ENCODE measurements at regions not wholly inside any gene's neighbourhood (a gene's known extent, or its start where the extent isn't known, plus 50 kb on each side); places are given as distances from the start of the nearest gene placed in this dataset.

GRCh38 chr3:191076903-191077552 lies 122.0 kb upstream of the OSTN start:
- Histone ChIP-seq H3K27ac (ENCODE audit: low read length in 2 of 2) (no peak overlapping the region), H3K4me2 (replicated peaks; ENCODE audit: low read depth, low read length, poor library complexity, severe bottlenecking) (no peak overlapping the region), H3K4me3 (ENCODE audit: control extremely low read depth in 1 of 5, extremely low read depth in 1 of 5, insufficient read depth in 1 of 5, low read depth in 2 of 5, low read length in 4 of 5) (no peak overlapping the region), H2AFZ (ENCODE audit: insufficient read depth, low read depth, low read length, poor library complexity, severe bottlenecking) (no peak overlapping the region), H4K20me1 (ENCODE audit: control insufficient read depth, insufficient read depth, low read length, poor library complexity, severe bottlenecking) (no peaks in the 10 kb centered on the region), H3K36me3 (replicated peaks in 1 of 2; ENCODE audit: control extremely low read depth in 1 of 2, control insufficient read depth in 1 of 2, extremely low read depth in 1 of 2, insufficient read depth in 2 of 2, low read length in 1 of 2) (no peaks in the 10 kb centered on the region), H3K9me3 (ENCODE audit: control extremely low read depth in 1 of 3, control insufficient read depth in 2 of 3, insufficient read depth in 1 of 3, low read length in 2 of 3) (peaks cover 2 to 14% (median 6%) of the 10 kb centered on the region in 3 donors), H3K27me3 (replicated peaks in 1 of 4; ENCODE audit: control extremely low read depth in 1 of 4, control insufficient read depth in 3 of 4, insufficient read depth in 4 of 4, low read length in 3 of 4) (peaks cover 0 to 5% (median 0%) of the 10 kb centered on the region in 4 experiments), H3K4me1 (ENCODE audit: control insufficient read depth in 2 of 2, insufficient read depth in 2 of 2, low read length in 2 of 2) (no peaks in the 10 kb centered on the region), H3K79me2 (ENCODE audit: control insufficient read depth, insufficient read depth, low read length) (no peaks in the 10 kb centered on the region), H3K9ac (ENCODE audit: low read length) (no peak overlapping the region)
- DNase-seq: no peak
- ATAC-seq (ENCODE audit: low read depth): no peak
- H3K27ac Mint-ChIP-seq: no peak overlapping the region
- peaks cover 12% of the 10 kb centered on the region for H3K27me3 Mint-ChIP-seq
- H3K4me3 Mint-ChIP-seq: no peak overlapping the region
- TF ChIP-seq EZH2 (IDR thresholded peaks at IDR 0.05; ENCODE audit: borderline replicate concordance, insufficient read depth, low read depth, low read length, poor library complexity, severe bottlenecking) (no peak), CTCF (IDR thresholded peaks at IDR 0.05) (no peak)
- ChIA-PET POLR2A (no interaction called here), CTCF (no interaction called here)
- WGBS (ENCODE audit: insufficient coverage): 63% methylated on average over 1 of the region's 2 CpGs
- H3K9me3 Mint-ChIP-seq (ENCODE audit: insufficient read depth): peaks cover 4% of the 10 kb centered on the region
- intact Hi-C loops (cut with micrococcal nuclease): no loop called here
- no peaks in the 10 kb centered on the region for H3K4me1 Mint-ChIP-seq

DNA sequence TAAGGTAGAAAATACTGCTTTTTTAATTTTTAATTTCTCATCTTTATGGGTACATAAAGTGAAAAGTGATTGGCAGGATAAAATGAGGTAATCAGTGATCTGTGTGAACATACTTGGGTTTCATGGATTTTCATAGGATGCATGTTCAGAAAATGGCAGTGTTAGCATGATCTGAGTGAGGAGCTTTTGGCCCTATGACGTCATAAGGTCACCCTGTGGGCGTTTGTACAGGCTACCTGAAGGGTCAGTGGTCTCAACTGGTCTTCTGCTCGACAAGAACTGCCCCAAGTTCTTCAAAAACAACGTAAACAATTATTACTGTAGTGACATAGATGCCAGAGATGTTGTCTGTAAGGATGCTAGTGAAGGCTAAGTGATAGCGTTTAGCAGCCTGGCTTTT lies 124.5 kb upstream of the OSTN start:
- intact Hi-C loops (cut with micrococcal nuclease): no loop called here
- no peaks in the 10 kb centered on the region for H3K4me1 Mint-ChIP-seq
- DNase-seq (no peak), ATAC-seq (ENCODE audit: low read depth) (no peak)
- Histone ChIP-seq H3K36me3 (replicated peaks in 1 of 2; ENCODE audit: control extremely low read depth in 1 of 2, control insufficient read depth in 1 of 2, extremely low read depth in 1 of 2, insufficient read depth in 2 of 2, low read length in 1 of 2) (no peaks in the 10 kb centered on the region), H3K4me3 (ENCODE audit: control extremely low read depth in 1 of 5, extremely low read depth in 1 of 5, insufficient read depth in 1 of 5, low read depth in 2 of 5, low read length in 4 of 5) (no peak overlapping the region), H4K20me1 (ENCODE audit: control insufficient read depth, insufficient read depth, low read length, poor library complexity, severe bottlenecking) (no peaks in the 10 kb centered on the region), H2AFZ (ENCODE audit: insufficient read depth, low read depth, low read length, poor library complexity, severe bottlenecking) (no peak overlapping the region), H3K9me3 (ENCODE audit: control extremely low read depth in 1 of 3, control insufficient read depth in 2 of 3, insufficient read depth in 1 of 3, low read length in 2 of 3) (peaks cover 2 to 14% (median 6%) of the 10 kb centered on the region in 3 donors), H3K27me3 (replicated peaks in 1 of 4; ENCODE audit: control extremely low read depth in 1 of 4, control insufficient read depth in 3 of 4, insufficient read depth in 4 of 4, low read length in 3 of 4) (peaks cover 0 to 5% (median 0%) of the 10 kb centered on the region in 4 experiments), H3K4me2 (replicated peaks; ENCODE audit: low read depth, low read length, poor library complexity, severe bottlenecking) (no peak overlapping the region), H3K4me1 (ENCODE audit: control insufficient read depth in 2 of 2, insufficient read depth in 2 of 2, low read length in 2 of 2) (no peaks in the 10 kb centered on the region), H3K79me2 (ENCODE audit: control insufficient read depth, insufficient read depth, low read length) (no peaks in the 10 kb centered on the region), H3K9ac (ENCODE audit: low read length) (no peak overlapping the region), H3K27ac (ENCODE audit: low read length in 2 of 2) (no peak overlapping the region)
- H3K9me3 Mint-ChIP-seq (ENCODE audit: insufficient read depth): no peaks in the 10 kb centered on the region
- no peak overlapping the region for H3K4me3 Mint-ChIP-seq
- WGBS (ENCODE audit: insufficient coverage): 38% methylated on average over 2 of the region's 5 CpGs
- H3K27ac Mint-ChIP-seq: no peak overlapping the region
- H3K27me3 Mint-ChIP-seq: peaks cover 16% of the 10 kb centered on the region
- POLR2A ChIA-PET: no interaction called here
- CTCF ChIA-PET: no interaction called here
- TF ChIP-seq CTCF (IDR thresholded peaks at IDR 0.05) (no peak), EZH2 (IDR thresholded peaks at IDR 0.05; ENCODE audit: borderline replicate concordance, insufficient read depth, low read depth, low read length, poor library complexity, severe bottlenecking) (no peak)

Measured in B cell (primary cell).